ENCODE measurements at regions not wholly inside any gene's neighbourhood (a gene's known extent, or its start where the extent isn't known, plus 50 kb on each side); places are given as distances from the start of the nearest gene placed in this dataset.

GRCh38 chr10:129140921-129141885 lies 325.8 kb upstream of the MGMT start:
- DNase-seq = no peak

GRCh38 chr10:129151281-129151680 lies 315.8 kb upstream of the MGMT start:
- DNase-seq = no peak

- DNase-seq = no peak
These were observed 310.6 kb upstream of the MGMT start for GRCh38 chr10:129156406-129156805.

- DNase-seq = no peak
These were observed 309.9 kb upstream of the MGMT start for GRCh38 chr10:129157185-129157584.

- no peak for DNase-seq
These were observed 305.9 kb upstream of the MGMT start for GRCh38 chr10:129161150-129161549.

- DNase-seq = no peak
These were observed 303.5 kb upstream of the MGMT start for GRCh38 chr10:129163531-129163930.

- DNase-seq = no peak
These were observed 301.8 kb upstream of the MGMT start for GRCh38 chr10:129165076-129165720.

GRCh38 chr10:129165770-129166169 lies 301.3 kb upstream of the MGMT start:
- DNase-seq = no peak

- no peak for DNase-seq
These were observed 298.4 kb upstream of the MGMT start for GRCh38 chr10:129168660-129169059.

GRCh38 chr10:129169115-129169514 lies 297.9 kb upstream of the MGMT start:
- no peak for DNase-seq

- no peak for DNase-seq
These were observed 296.2 kb upstream of the MGMT start for GRCh38 chr10:129170812-129171211.

- no peak for DNase-seq
These were observed 295.2 kb upstream of the MGMT start for GRCh38 chr10:129171812-129172211.

- DNase-seq = no peak
These were observed 292.6 kb upstream of the MGMT start for GRCh38 chr10:129174232-129175014.

GRCh38 chr10:129179245-129179971 lies 287.6 kb upstream of the MGMT start:
- DNase-seq = no peak

GRCh38 chr10:129179972-129180678 lies 286.9 kb upstream of the MGMT start:
- no peak for DNase-seq

GRCh38 chr10:129184196-129184595 lies 282.8 kb upstream of the MGMT start:
- DNase-seq = no peak

GRCh38 chr10:129187331-129187730 lies 279.7 kb upstream of the MGMT start:
- DNase-seq = no peak

- DNase-seq = no peak
These were observed 275.2 kb upstream of the MGMT start for GRCh38 chr10:129191797-129192196.

GRCh38 chr10:129192344-129193128 lies 274.5 kb upstream of the MGMT start:
- DNase-seq = no peak

GRCh38 chr10:129193148-129193547 lies 273.9 kb upstream of the MGMT start:
- DNase-seq = no peak

GRCh38 chr10:129194181-129194870 lies 272.7 kb upstream of the MGMT start:
- DNase-seq = no peak
